ENCODE measurements at regions not wholly inside any gene's neighbourhood (a gene's known extent, or its start where the extent isn't known, plus 50 kb on each side); places are given as distances from the start of the nearest gene placed in this dataset.
"Not testable (repeated sequence)": the region's sequence is repeated elsewhere in the genome, so short reads cannot be mapped to it uniquely, and the experiment has no call there.

- not testable (repeated sequence) for H3K23ac ChIP-seq (ENCODE audit: low read depth, low read length, poor library complexity); H2AK5ac ChIP-seq (ENCODE audit: low read depth, low read length); H3K18ac ChIP-seq (ENCODE audit: low read length); H3K14ac ChIP-seq (ENCODE audit: low read length); H3K36me3 ChIP-seq (replicated peaks in 1 of 2; ENCODE audit: control insufficient read depth in 2 of 2, insufficient read depth in 2 of 2, low read length in 2 of 2); H3K9ac ChIP-seq (ENCODE audit: low read depth, low read length, poor library complexity); H2BK12ac ChIP-seq (ENCODE audit: low read length); H3K4me2 ChIP-seq (ENCODE audit: insufficient read depth, low read length, poor library complexity, severe bottlenecking); H3K4me1 ChIP-seq (ENCODE audit: control insufficient read depth in 2 of 2, insufficient read depth in 1 of 2, low read depth in 1 of 2, low read length in 2 of 2); H2BK120ac ChIP-seq (ENCODE audit: low read depth, low read length); DNase-seq (ENCODE audit: low spot score); H2AFZ ChIP-seq (ENCODE audit: low read length); H3K4me3 ChIP-seq (ENCODE audit: low read length in 2 of 2); H2BK15ac ChIP-seq (ENCODE audit: low read length); H3K9me3 ChIP-seq (replicated peaks in 1 of 2; ENCODE audit: control insufficient read depth in 2 of 2, insufficient read depth in 1 of 2, low read depth in 1 of 2, low read length in 2 of 2); H3K79me1 ChIP-seq (ENCODE audit: low read depth, low read length); H2BK5ac ChIP-seq (ENCODE audit: low read length); H3K27ac ChIP-seq (replicated peaks; ENCODE audit: low read length); H4K91ac ChIP-seq (ENCODE audit: low read depth, low read length, poor library complexity); H3K4ac ChIP-seq (ENCODE audit: low read length); H3K27me3 ChIP-seq (ENCODE audit: control insufficient read depth in 3 of 3, insufficient read depth in 3 of 3, low read depth in 1 of 3, low read length in 3 of 3); H4K8ac ChIP-seq (ENCODE audit: low read depth, low read length)
- WGBS, 2 donors (ENCODE audit: extremely low coverage in 2 of 2, insufficient read length in 2 of 2, insufficient replicate concordance in 1 of 2): no CpG with 5 or more reads among the region's 17 CpGs
These were observed 176.2 kb downstream of the USP22 start for GRCh38 chr17:20866444-20867209.

- H2BK15ac ChIP-seq (ENCODE audit: low read length); H3K4me1 ChIP-seq (ENCODE audit: control insufficient read depth in 2 of 2, insufficient read depth in 1 of 2, low read depth in 1 of 2, low read length in 2 of 2); DNase-seq (ENCODE audit: low spot score); H3K36me3 ChIP-seq (replicated peaks in 1 of 2; ENCODE audit: control insufficient read depth in 2 of 2, insufficient read depth in 2 of 2, low read length in 2 of 2); H3K23ac ChIP-seq (ENCODE audit: low read depth, low read length, poor library complexity); H4K91ac ChIP-seq (ENCODE audit: low read depth, low read length, poor library complexity); H2BK120ac ChIP-seq (ENCODE audit: low read depth, low read length); H3K9me3 ChIP-seq (replicated peaks in 1 of 2; ENCODE audit: control insufficient read depth in 2 of 2, insufficient read depth in 1 of 2, low read depth in 1 of 2, low read length in 2 of 2); H3K79me1 ChIP-seq (ENCODE audit: low read depth, low read length); H3K4me2 ChIP-seq (ENCODE audit: insufficient read depth, low read length, poor library complexity, severe bottlenecking); H3K14ac ChIP-seq (ENCODE audit: low read length); H3K4ac ChIP-seq (ENCODE audit: low read length); H3K27ac ChIP-seq (replicated peaks; ENCODE audit: low read length); H4K8ac ChIP-seq (ENCODE audit: low read depth, low read length); H2BK5ac ChIP-seq (ENCODE audit: low read length); H2AK5ac ChIP-seq (ENCODE audit: low read depth, low read length); H3K9ac ChIP-seq (ENCODE audit: low read depth, low read length, poor library complexity); H2BK12ac ChIP-seq (ENCODE audit: low read length); H3K27me3 ChIP-seq (ENCODE audit: control insufficient read depth in 3 of 3, insufficient read depth in 3 of 3, low read depth in 1 of 3, low read length in 3 of 3): not testable (repeated sequence)
- no CpG with 5 or more reads among the region's 6 CpGs for WGBS, 2 donors (ENCODE audit: extremely low coverage in 2 of 2, insufficient read length in 2 of 2, insufficient replicate concordance in 1 of 2)
- H3K4me3 ChIP-seq (ENCODE audit: low read length in 2 of 2): peak overlapping the region in 1 of 2 donors; percentile 20
- H2AFZ ChIP-seq (ENCODE audit: low read length): peak overlapping the region; percentile 41
- H3K18ac ChIP-seq (ENCODE audit: low read length): peak overlapping the region; percentile 64
These were observed 175.3 kb downstream of the USP22 start for GRCh38 chr17:20867436-20867937.

GRCh38 chr17:20867938-20868661 lies 174.7 kb downstream of the USP22 start:
- WGBS, 2 donors (ENCODE audit: extremely low coverage in 2 of 2, insufficient read length in 2 of 2, insufficient replicate concordance in 1 of 2): no CpG with 5 or more reads among the region's 25 CpGs
- not testable (repeated sequence) for H3K36me3 ChIP-seq (replicated peaks in 1 of 2; ENCODE audit: control insufficient read depth in 2 of 2, insufficient read depth in 2 of 2, low read length in 2 of 2); H3K79me1 ChIP-seq (ENCODE audit: low read depth, low read length); H4K8ac ChIP-seq (ENCODE audit: low read depth, low read length); H3K4me1 ChIP-seq (ENCODE audit: control insufficient read depth in 2 of 2, insufficient read depth in 1 of 2, low read depth in 1 of 2, low read length in 2 of 2); H3K27me3 ChIP-seq (ENCODE audit: control insufficient read depth in 3 of 3, insufficient read depth in 3 of 3, low read depth in 1 of 3, low read length in 3 of 3); H2BK15ac ChIP-seq (ENCODE audit: low read length); H4K91ac ChIP-seq (ENCODE audit: low read depth, low read length, poor library complexity); H3K23ac ChIP-seq (ENCODE audit: low read depth, low read length, poor library complexity); H2AK5ac ChIP-seq (ENCODE audit: low read depth, low read length); H3K4me2 ChIP-seq (ENCODE audit: insufficient read depth, low read length, poor library complexity, severe bottlenecking); H2BK5ac ChIP-seq (ENCODE audit: low read length); H2BK12ac ChIP-seq (ENCODE audit: low read length); H3K14ac ChIP-seq (ENCODE audit: low read length); H3K9me3 ChIP-seq (replicated peaks in 1 of 2; ENCODE audit: control insufficient read depth in 2 of 2, insufficient read depth in 1 of 2, low read depth in 1 of 2, low read length in 2 of 2); H2BK120ac ChIP-seq (ENCODE audit: low read depth, low read length); H3K4ac ChIP-seq (ENCODE audit: low read length); H3K27ac ChIP-seq (replicated peaks; ENCODE audit: low read length)
- Histone ChIP-seq H3K9ac (ENCODE audit: low read depth, low read length, poor library complexity) (peak overlapping the region; percentile 21), H3K4me3 (ENCODE audit: low read length in 2 of 2) (peak overlapping the region; percentile 75 to 91), H3K18ac (ENCODE audit: low read length) (peak overlapping the region; percentile 89), H2AFZ (ENCODE audit: low read length) (peak overlapping the region; percentile 80)
- DNase-seq (ENCODE audit: low spot score): peak; percentile 51

- not testable (repeated sequence) for H3K14ac ChIP-seq (ENCODE audit: low read length); DNase-seq (ENCODE audit: low spot score); H3K18ac ChIP-seq (ENCODE audit: low read length); H2AK5ac ChIP-seq (ENCODE audit: low read depth, low read length); H2BK12ac ChIP-seq (ENCODE audit: low read length); H2BK15ac ChIP-seq (ENCODE audit: low read length); H3K9me3 ChIP-seq (replicated peaks in 1 of 2; ENCODE audit: control insufficient read depth in 2 of 2, insufficient read depth in 1 of 2, low read depth in 1 of 2, low read length in 2 of 2); H3K4me1 ChIP-seq (ENCODE audit: control insufficient read depth in 2 of 2, insufficient read depth in 1 of 2, low read depth in 1 of 2, low read length in 2 of 2); H3K4ac ChIP-seq (ENCODE audit: low read length); H3K36me3 ChIP-seq (replicated peaks in 1 of 2; ENCODE audit: control insufficient read depth in 2 of 2, insufficient read depth in 2 of 2, low read length in 2 of 2); H3K4me2 ChIP-seq (ENCODE audit: insufficient read depth, low read length, poor library complexity, severe bottlenecking); H2BK5ac ChIP-seq (ENCODE audit: low read length); H4K91ac ChIP-seq (ENCODE audit: low read depth, low read length, poor library complexity); H4K8ac ChIP-seq (ENCODE audit: low read depth, low read length); H3K27me3 ChIP-seq (ENCODE audit: control insufficient read depth in 3 of 3, insufficient read depth in 3 of 3, low read depth in 1 of 3, low read length in 3 of 3); H3K27ac ChIP-seq (replicated peaks; ENCODE audit: low read length); H3K23ac ChIP-seq (ENCODE audit: low read depth, low read length, poor library complexity); H3K79me1 ChIP-seq (ENCODE audit: low read depth, low read length); H2BK120ac ChIP-seq (ENCODE audit: low read depth, low read length)
- Histone ChIP-seq H2AFZ (ENCODE audit: low read length) (peak overlapping the region; percentile 80), H3K4me3 (ENCODE audit: low read length in 2 of 2) (peak overlapping the region; percentile 75 to 91), H3K9ac (ENCODE audit: low read depth, low read length, poor library complexity) (peak overlapping the region; percentile 21)
- 100% methylated on average over 1 of the region's 8 CpGs; no CpG with 5 or more reads in 1 of the 2 donors for WGBS, 2 donors (ENCODE audit: extremely low coverage in 2 of 2, insufficient read length in 2 of 2, insufficient replicate concordance in 1 of 2)
These were observed 174.2 kb downstream of the USP22 start for GRCh38 chr17:20868662-20869007.
